H1 (cell line): ENCODE measurements at regions not wholly inside any gene's neighbourhood (a gene's known extent, or its start where the extent isn't known, plus 50 kb on each side); places are given as distances from the start of the nearest gene placed in this dataset.

Source experiments
- CTCF ChIA-PET: fragments of 300-600 bp; sonication (Branson Sonifier 250); formaldehyde crosslinking; loops from one replicate; lab custom pipeline; 2021; ENCODE audit not compliant: partially characterized antibody; lab: Charles Lee
- POLR2A ChIA-PET: fragments of 300-600 bp; sonication (Branson Sonifier 250); formaldehyde crosslinking; loops from one replicate; lab custom pipeline; 2021; ENCODE audit warnings: inconsistent platforms; ENCODE audit not compliant: partially characterized antibody; lab: Charles Lee
- DNase-seq, 2 experiments: peaks; one replicate each; pipeline versions ENCODE4 v3.0.0 to v3.0.0-alpha.2; 2010 to 2022; ENCODE audit warnings: low spot score in 2 of 2, low read depth in 1 of 2, mixed read lengths in 1 of 2
- FAIRE-seq: peaks from 2 replicates; lab custom pipeline; 2011; peaks lifted over from hg19 to GRCh38; lab: Jason Lieb, UNC
- H2AFZ ChIP-seq: 2 replicates; pipeline ENCODE4 v1.8.1; 2012; ENCODE audit warnings: low read length, inconsistent platforms
- H2AK5ac ChIP-seq: 2 replicates; pipeline ENCODE4 v1.6.1; 2013; ENCODE audit warnings: low read depth, low read length
- H2BK120ac ChIP-seq: replicated peaks from 2 replicates; pipeline ENCODE3; 2013; ENCODE audit warnings: low read depth, low read length, inconsistent platforms
- H2BK12ac ChIP-seq: 2 replicates; pipeline ENCODE4 v1.6.1; 2013; ENCODE audit warnings: low read depth, low read length
- H2BK15ac ChIP-seq: 2 replicates; pipeline ENCODE4 v1.6.1; 2013; ENCODE audit warnings: low read length
- H2BK20ac ChIP-seq: 2 replicates; pipeline ENCODE4 v1.6.1; 2013; ENCODE audit warnings: low read length
- H2BK5ac ChIP-seq: 2 replicates; pipeline ENCODE4 v1.6.1; 2013; ENCODE audit warnings: low read depth, low read length
- H3K14ac ChIP-seq: 2 replicates; pipeline ENCODE4 v1.6.1; 2013; ENCODE audit warnings: inconsistent platforms; ENCODE audit not compliant: insufficient read length
- H3K18ac ChIP-seq: 2 replicates; pipeline ENCODE4 v1.6.1; 2013; ENCODE audit warnings: low read length; ENCODE audit errors: extremely low read depth
- H3K23ac ChIP-seq: 2 replicates; pipeline ENCODE4 v1.6.1; 2013; ENCODE audit warnings: inconsistent platforms; ENCODE audit not compliant: insufficient read length
- H3K23me2 ChIP-seq: 2 replicates; pipeline ENCODE4 v1.6.1; 2013; ENCODE audit warnings: low read depth, low read length
- H3K27ac ChIP-seq: 2 replicates; pipeline ENCODE4 v1.6.1; 2011; ENCODE audit warnings: low read depth, low read length, inconsistent platforms
- H3K27me3 ChIP-seq, 4 experiments: replicated peaks in 1 of 4; 1 replicate in 1 of 4; 2 replicates in 3 of 4; pipeline versions ENCODE4 v1.6.1 to v1.8.1; 2011 to 2013; ENCODE audit warnings: low read length in 3 of 4, mild to moderate bottlenecking in 3 of 4, inconsistent platforms in 2 of 4, mixed read lengths in 2 of 4, moderate library complexity in 1 of 4; ENCODE audit not compliant: control insufficient read depth in 3 of 4, insufficient read depth in 3 of 4; ENCODE audit errors: extremely low read depth in 1 of 4
- H3K36me3 ChIP-seq, 4 experiments: 2 replicates each; pipeline versions ENCODE4 v1.6.1 to v1.8.1; 2011 to 2013; ENCODE audit warnings: mild to moderate bottlenecking in 4 of 4, low read length in 3 of 4, moderate library complexity in 2 of 4, control low read depth in 1 of 4, inconsistent platforms in 1 of 4; ENCODE audit not compliant: insufficient read depth in 4 of 4, control insufficient read depth in 2 of 4
- H3K4ac ChIP-seq: replicated peaks from 2 replicates; pipeline ENCODE3; 2013; ENCODE audit warnings: low read length, low read depth, mixed read lengths, inconsistent platforms; ENCODE audit not compliant: insufficient read length
- H3K4me1 ChIP-seq, 4 experiments: replicated peaks in 1 of 4; 1 replicate in 1 of 4; 2 replicates in 3 of 4; pipeline versions ENCODE4 v1.6.1 to v1.8.1; 2011 to 2013; ENCODE audit warnings: low read length in 3 of 4, inconsistent platforms in 2 of 4, mixed read lengths in 1 of 4; ENCODE audit not compliant: insufficient read depth in 4 of 4, control insufficient read depth in 3 of 4
- H3K4me2 ChIP-seq, 2 experiments: 2 replicates each; pipeline versions ENCODE4 v1.6.1 to v1.8.1; 2011 to 2013; ENCODE audit warnings: low read depth in 2 of 2, low read length in 2 of 2, control low read depth in 1 of 2, inconsistent platforms in 1 of 2, mild to moderate bottlenecking in 1 of 2; ENCODE audit not compliant: insufficient read depth in 1 of 2
- H3K4me3 ChIP-seq, 4 experiments: fragments of 200-600, 300-600 bp in 1 of 4; sonication (generic), shearing (Covaris generic), sonication (Bioruptor Twin) in 1 of 4; 2 replicates each; pipeline versions ENCODE4 v1.5.1 to v1.8.1; 2011 to 2016; ENCODE audit warnings: low read length in 4 of 4, low read depth in 3 of 4, control low read depth in 2 of 4, inconsistent platforms in 2 of 4, mild to moderate bottlenecking in 2 of 4, mixed read lengths in 1 of 4, moderate library complexity in 1 of 4; ENCODE audit not compliant: insufficient read depth in 2 of 4; ENCODE audit errors: extremely low read depth in 1 of 4
- H3K56ac ChIP-seq: replicated peaks from 2 replicates; pipeline ENCODE3; 2013; ENCODE audit warnings: low read depth, mild to moderate bottlenecking, mixed read lengths, low read length, inconsistent platforms; ENCODE audit not compliant: insufficient read length
- H3K79me1 ChIP-seq: 2 replicates; pipeline ENCODE4 v1.6.1; 2013; ENCODE audit warnings: low read depth, low read length, control low read depth
- H3K79me2 ChIP-seq, 2 experiments: 2 replicates each; pipeline versions ENCODE4 v1.6.1 to v1.8.1; 2012 to 2013; ENCODE audit warnings: low read length in 2 of 2, mild to moderate bottlenecking in 2 of 2, inconsistent platforms in 1 of 2; ENCODE audit not compliant: insufficient read depth in 2 of 2, control insufficient read depth in 1 of 2
- H3K9ac ChIP-seq, 4 experiments: replicated peaks in 1 of 4; 1 replicate in 1 of 4; 2 replicates in 3 of 4; pipeline versions ENCODE4 v1.6.1 to v1.8.1; 2011 to 2013; ENCODE audit warnings: low read depth in 3 of 4, low read length in 3 of 4, control low read depth in 2 of 4, mild to moderate bottlenecking in 2 of 4, moderate library complexity in 2 of 4, inconsistent platforms in 1 of 4; ENCODE audit errors: extremely low read depth in 1 of 4
- H3K9me3 ChIP-seq, 2 experiments: 2 replicates each; pipeline versions ENCODE4 v1.6.1 to v1.8.1; 2012 to 2013; ENCODE audit warnings: mild to moderate bottlenecking in 2 of 2, moderate library complexity in 2 of 2, control low read depth in 1 of 2, inconsistent platforms in 1 of 2, low read depth in 1 of 2, low read length in 1 of 2, mixed read lengths in 1 of 2; ENCODE audit not compliant: insufficient read depth in 2 of 2
- H4K20me1 ChIP-seq, 2 experiments: replicated peaks in 1 of 2; 2 replicates each; pipeline versions ENCODE3 to v1.8.1; 2011 to 2013; ENCODE audit warnings: inconsistent platforms in 2 of 2, low read length in 2 of 2, mild to moderate bottlenecking in 1 of 2; ENCODE audit not compliant: insufficient read depth in 2 of 2, control insufficient read depth in 1 of 2
- H4K5ac ChIP-seq: 2 replicates; pipeline ENCODE4 v1.6.1; 2013; ENCODE audit warnings: low read length, low read depth, mixed read lengths, inconsistent platforms; ENCODE audit not compliant: insufficient read length
- H4K8ac ChIP-seq: 2 replicates; pipeline ENCODE4 v1.8.0; 2013; ENCODE audit warnings: mild to moderate bottlenecking, moderate library complexity, low read length, inconsistent platforms; ENCODE audit not compliant: insufficient read depth; ENCODE audit errors: extremely low read depth
- H4K91ac ChIP-seq: replicated peaks from 2 replicates; pipeline ENCODE3; 2013; ENCODE audit warnings: low read length, mixed read lengths, inconsistent platforms; ENCODE audit not compliant: insufficient read length
- BCL11A ChIP-seq, 2 experiments: IDR thresholded peaks; one replicate each; pipeline ENCODE4 v1.6.1; 2011; ENCODE audit warnings: low read depth in 2 of 2, low read length in 2 of 2, mild to moderate bottlenecking in 2 of 2
- CBX8 ChIP-seq: fragments of 300-800, 300-1000 bp; sonication (generic); IDR thresholded peaks from 2 replicates; pipeline ENCODE4 v1.7.1; 2016; ENCODE audit warnings: low read depth, low read length, borderline replicate concordance
- CREB1 ChIP-seq: IDR thresholded peaks from 2 replicates; pipeline ENCODE4 v1.6.1; 2012; ENCODE audit warnings: inconsistent platforms
- CTBP2 ChIP-seq: IDR thresholded peaks from 2 replicates; pipeline ENCODE4 v1.7.0; 2011; ENCODE audit warnings: borderline replicate concordance, mild to moderate bottlenecking, moderate library complexity, mixed read lengths, low read length; ENCODE audit not compliant: insufficient read depth, insufficient read length
- EZH2 ChIP-seq: fragments of 200-600 bp; sonication (generic); IDR thresholded peaks from 2 replicates; pipeline ENCODE4 v1.7.1; 2012; ENCODE audit warnings: low read depth, mild to moderate bottlenecking, moderate library complexity, low read length, inconsistent platforms; ENCODE audit not compliant: severe bottlenecking
- KDM1A ChIP-seq: fragments of 200-600, 300-600 bp; sonication (generic); IDR thresholded peaks from 2 replicates; pipeline ENCODE4 v1.7.1; 2016; ENCODE audit warnings: mild to moderate bottlenecking, low read length, borderline replicate concordance
- NANOG ChIP-seq: IDR thresholded peaks from 2 replicates; pipeline ENCODE4 v1.6.1; 2011; ENCODE audit warnings: low read length, low read depth, mild to moderate bottlenecking, inconsistent platforms; ENCODE audit not compliant: insufficient read depth, poor library complexity, severe bottlenecking
- NRF1 ChIP-seq: IDR thresholded peaks from 2 replicates; pipeline ENCODE4 v1.6.1; 2011; ENCODE audit warnings: mild to moderate bottlenecking, low read depth, low read length, improper control_type of control experiment
- POLR2A ChIP-seq, 2 experiments: IDR thresholded peaks; 1 replicate in 1 of 2; 2 replicates in 1 of 2; pipeline ENCODE4 v1.6.1; 2011; ENCODE audit warnings: low read depth in 2 of 2, low read length in 2 of 2, mild to moderate bottlenecking in 2 of 2; ENCODE audit errors: control extremely low read depth in 1 of 2
- RBBP5 ChIP-seq: IDR thresholded peaks from 2 replicates; pipeline ENCODE4 v1.7.1; 2012; ENCODE audit warnings: low read depth, mild to moderate bottlenecking, inconsistent platforms, low read length, moderate library complexity, borderline replicate concordance
- RNF2 ChIP-seq: fragments of 200-900, 300-1000 bp; sonication (generic); IDR thresholded peaks from 2 replicates; pipeline ENCODE4 v1.7.1; 2016; ENCODE audit warnings: borderline replicate concordance, low read depth, mild to moderate bottlenecking, antibody characterized with exemption, low read length; ENCODE audit not compliant: poor library complexity, severe bottlenecking; ENCODE audit errors: missing control alignments
- TBP ChIP-seq: IDR thresholded peaks from 2 replicates; pipeline ENCODE4 v1.6.1; 2011; ENCODE audit warnings: low read depth, low read length, improper control_type of control experiment
- WGBS, 2 experiments: shearing (Covaris generic) in 1 of 2; methylation state at CpG; one replicate each; pipeline versions ENCODE4 v1.1.6 to v1.1.7; 2013 to 2015; ENCODE audit warnings: low lambda C conversion rate in 2 of 2, mixed read lengths in 2 of 2, inconsistent platforms in 1 of 2, low coverage in 1 of 2, missing lambda C conversion rate in 1 of 2; ENCODE audit not compliant: insufficient replicate concordance in 2 of 2, insufficient coverage in 1 of 2, insufficient read length in 1 of 2; ENCODE audit errors: extremely low coverage in 1 of 2, missing lambda C conversion rate in 1 of 2; 5-methylcytosine and 5-hydroxymethylcytosine counted together
- TF ChIP-seq, protein P1 (sequence below): IDR thresholded peaks from 2 replicates; pipeline ENCODE4 v1.6.1; 2012; ENCODE audit warnings: low read length, inconsistent platforms

DNA sequence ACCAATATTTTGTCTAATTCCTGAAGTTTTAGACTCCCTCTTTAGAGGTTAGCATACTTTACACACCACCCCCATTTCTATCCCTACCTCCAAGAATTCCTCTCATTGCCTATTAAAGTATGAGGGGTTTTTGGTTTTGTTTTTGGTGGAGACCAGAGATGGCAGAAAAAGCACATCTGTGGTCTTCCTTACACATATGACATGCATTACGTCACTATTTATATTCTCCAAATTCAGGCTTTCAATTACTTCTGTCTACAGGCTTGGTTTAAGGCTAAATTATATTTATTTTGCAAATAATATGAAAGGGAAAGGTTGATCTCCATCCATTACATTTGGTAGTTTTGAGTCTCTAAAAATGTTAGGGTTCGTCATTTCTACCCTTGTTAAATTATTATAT, 674.6 kb downstream of the LMO4 start:
- WGBS, 2 experiments: 97% methylated on average over 2 of the region's 2 CpGs; no CpG with 5 or more reads in 1 of the 2 experiments
- POLR2A ChIA-PET: no interaction called here
- TF ChIP-seq, protein P1, sequence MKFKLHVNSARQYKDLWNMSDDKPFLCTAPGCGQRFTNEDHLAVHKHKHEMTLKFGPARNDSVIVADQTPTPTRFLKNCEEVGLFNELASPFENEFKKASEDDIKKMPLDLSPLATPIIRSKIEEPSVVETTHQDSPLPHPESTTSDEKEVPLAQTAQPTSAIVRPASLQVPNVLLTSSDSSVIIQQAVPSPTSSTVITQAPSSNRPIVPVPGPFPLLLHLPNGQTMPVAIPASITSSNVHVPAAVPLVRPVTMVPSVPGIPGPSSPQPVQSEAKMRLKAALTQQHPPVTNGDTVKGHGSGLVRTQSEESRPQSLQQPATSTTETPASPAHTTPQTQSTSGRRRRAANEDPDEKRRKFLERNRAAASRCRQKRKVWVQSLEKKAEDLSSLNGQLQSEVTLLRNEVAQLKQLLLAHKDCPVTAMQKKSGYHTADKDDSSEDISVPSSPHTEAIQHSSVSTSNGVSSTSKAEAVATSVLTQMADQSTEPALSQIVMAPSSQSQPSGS: no peak
- TF ChIP-seq CTBP2 (no peak), POLR2A (IDR thresholded peaks at IDR 0.05; ENCODE audit: control extremely low read depth in 1 of 2, low read depth in 2 of 2, low read length in 2 of 2) (no peak), CBX8 (no peak), RBBP5 (no peak), NANOG (no peak), KDM1A (no peak), RNF2 (no peak), BCL11A (IDR thresholded peaks at IDR 0.05; ENCODE audit: low read depth in 2 of 2, low read length in 2 of 2) (no peak), TBP (no peak), CREB1 (no peak), EZH2 (no peak), NRF1 (no peak)

More for the DNA sequence above, 674.6 kb downstream of the LMO4 start:
- Histone ChIP-seq H3K36me3 (no peaks in the 10 kb centered on the region), H4K5ac (no peak overlapping the region), H3K9me3 (no peaks in the 10 kb centered on the region), H3K27ac (no peak overlapping the region), H2BK12ac (no peak overlapping the region), H3K23me2 (no peaks in the 10 kb centered on the region), H4K91ac (no peak overlapping the region), H3K79me1 (no peaks in the 10 kb centered on the region), H3K56ac (no peak overlapping the region), H2AFZ (no peak overlapping the region), H4K20me1 (no peaks in the 10 kb centered on the region), H2BK5ac (no peak overlapping the region), H3K9ac (no peak overlapping the region), H2BK15ac (no peak overlapping the region), H3K4ac (no peak overlapping the region), H3K23ac (no peak overlapping the region), H4K8ac (no peak overlapping the region), H2BK20ac (no peak overlapping the region), H3K14ac (no peak overlapping the region), H3K79me2 (no peaks in the 10 kb centered on the region), H3K4me1 (no peaks in the 10 kb centered on the region), H3K18ac (no peak overlapping the region), H2BK120ac (no peak overlapping the region), H3K4me3 (no peak overlapping the region), H2AK5ac (no peak overlapping the region), H3K27me3 (no peaks in the 10 kb centered on the region), H3K4me2 (no peak overlapping the region)
- DNase-seq (no peak), FAIRE-seq (no peak)
- CTCF ChIA-PET: no interaction called here
